Keratinocyte (primary cell): ENCODE measurements at regions not wholly inside any gene's neighbourhood (a gene's known extent, or its start where the extent isn't known, plus 50 kb on each side); places are given as distances from the start of the nearest gene placed in this dataset.

Experiments used
- DNase-seq: peaks from one replicate; pipeline ENCODE4 v3.0.0-alpha.2; 2011; ENCODE audit warnings: low read depth, missing footprints, low spot score
- FAIRE-seq: peaks from 2 replicates; lab custom pipeline; 2011; peaks lifted over from hg19 to GRCh38; lab: Jason Lieb, UNC
- H2AFZ ChIP-seq: 2 replicates; pipeline ENCODE4 v1.6.0; 2012; ENCODE audit warnings: low read length, control low read depth, inconsistent platforms; ENCODE audit not compliant: control insufficient read depth
- H3K27ac ChIP-seq: 2 replicates; pipeline ENCODE4 v1.5.1; 2011; ENCODE audit warnings: low read length; ENCODE audit not compliant: control insufficient read depth, insufficient read depth
- H3K27me3 ChIP-seq: 3 replicates; pipeline ENCODE4 v1.6.0; 2011; ENCODE audit warnings: low read length; ENCODE audit not compliant: control insufficient read depth, insufficient read depth; ENCODE audit errors: extremely low read depth
- H3K36me3 ChIP-seq, 2 experiments: 2 replicates in 1 of 2; 3 replicates in 1 of 2; pipeline ENCODE4 v1.5.1; 2011; ENCODE audit warnings: low read length in 2 of 2, mild to moderate bottlenecking in 1 of 2; ENCODE audit not compliant: control insufficient read depth in 2 of 2, insufficient read depth in 2 of 2; ENCODE audit errors: extremely low read depth in 1 of 2
- H3K4me1 ChIP-seq: 3 replicates; pipeline ENCODE4 v1.5.1; 2011; ENCODE audit warnings: low read length; ENCODE audit not compliant: control insufficient read depth, insufficient read depth; ENCODE audit errors: extremely low read depth
- H3K4me2 ChIP-seq: 3 replicates; pipeline ENCODE4 v1.6.0; 2011; ENCODE audit warnings: low read depth, low read length; ENCODE audit not compliant: control insufficient read depth, insufficient read depth; ENCODE audit errors: extremely low read depth
- H3K4me3 ChIP-seq, 3 experiments: fragments of 200-600 bp in 1 of 3; sonication (generic) in 1 of 3; 2 replicates in 2 of 3; 3 replicates in 1 of 3; pipeline ENCODE4 v1.5.1; 2011 to 2016; ENCODE audit warnings: low read length in 3 of 3, mild to moderate bottlenecking in 3 of 3, control low read depth in 2 of 3, inconsistent platforms in 1 of 3, low read depth in 1 of 3, mixed read lengths in 1 of 3, mixed run types in 1 of 3, moderate library complexity in 1 of 3; ENCODE audit not compliant: control insufficient read depth in 2 of 3, insufficient read depth in 2 of 3; ENCODE audit errors: extremely low read depth in 1 of 3
- H3K79me2 ChIP-seq: 2 replicates; pipeline ENCODE4 v1.6.0; 2012; ENCODE audit warnings: low read length; ENCODE audit not compliant: control insufficient read depth, insufficient read depth
- H3K9ac ChIP-seq: 3 replicates; pipeline ENCODE4 v1.6.0; 2011; ENCODE audit warnings: low read length; ENCODE audit not compliant: control insufficient read depth, insufficient read depth; ENCODE audit errors: extremely low read depth
- H3K9me1 ChIP-seq: 3 replicates; pipeline ENCODE4 v1.6.0; 2011; ENCODE audit warnings: low read length; ENCODE audit not compliant: control insufficient read depth, insufficient read depth; ENCODE audit errors: extremely low read depth
- H3K9me3 ChIP-seq: 2 replicates; pipeline ENCODE4 v1.5.1; 2012; ENCODE audit warnings: low read depth, low read length; ENCODE audit not compliant: control insufficient read depth
- H4K20me1 ChIP-seq: 3 replicates; pipeline ENCODE4 v1.6.0; 2011; ENCODE audit warnings: low read length; ENCODE audit not compliant: control insufficient read depth, insufficient read depth; ENCODE audit errors: extremely low read depth
- CTCF ChIP-seq, 3 experiments: IDR thresholded peaks in 1 of 3; conservative IDR thresholded peaks in 1 of 3; optimal IDR thresholded peaks in 1 of 3; 2 replicates in 2 of 3; 3 replicates in 1 of 3; pipeline versions ENCODE3 to v1.5.1; 2011; ENCODE audit warnings: low read length in 3 of 3, mild to moderate bottlenecking in 3 of 3, moderate library complexity in 2 of 3, control low read depth in 1 of 3, inconsistent platforms in 1 of 3; ENCODE audit not compliant: insufficient read depth in 2 of 3; ENCODE audit errors: extremely low read depth in 1 of 3
- EZH2 ChIP-seq: IDR thresholded peaks from one replicate; pipeline ENCODE4 v1.6.1; 2012; ENCODE audit warnings: inconsistent platforms, mild to moderate bottlenecking, low read length, moderate library complexity
- dilution Hi-C: fragments of 300-500 bp; cut with MboI; formaldehyde crosslinking; loops from one replicate; pipeline ENCODE4 v1.7.0; 2020; ENCODE audit warnings: low sequenced_read_pairs; ENCODE audit not compliant: extremely low pct_ligation_motif_present

- H3K9me3 ChIP-seq = no peaks in the 10 kb centered on the region
- no peaks in the 10 kb centered on the region for H3K79me2 ChIP-seq
- no peaks in the 10 kb centered on the region for H3K36me3 ChIP-seq
- H3K9me1 ChIP-seq = no peaks in the 10 kb centered on the region
- DNase-seq (no peak), FAIRE-seq (no peak)
- dilution Hi-C loops = no loop called here
- no peak overlapping the region for H3K4me3 ChIP-seq
- TF ChIP-seq CTCF (optimal IDR thresholded peaks at IDR 0.05 in 1 of 3, IDR thresholded peaks at IDR 0.05 in 1 of 3, conservative IDR thresholded peaks at IDR 0.05 in 1 of 3; ENCODE audit: extremely low read depth in 1 of 3, insufficient read depth in 2 of 3, low read length in 3 of 3) = no peak
- TF ChIP-seq EZH2 = no peak
- no peaks in the 10 kb centered on the region for H3K27me3 ChIP-seq
- H3K4me1 ChIP-seq = no peaks in the 10 kb centered on the region
- no peaks in the 10 kb centered on the region for H4K20me1 ChIP-seq
- H3K27ac ChIP-seq = no peak overlapping the region
- no peak overlapping the region for H2AFZ ChIP-seq
- H3K4me2 ChIP-seq = no peak overlapping the region
- H3K9ac ChIP-seq = no peak overlapping the region
Observed at GRCh38 chr18:24719791-24720190, 259.4 kb downstream of the HRH4 start.

GRCh38 chr18:24721388-24721787, 261.0 kb downstream of the HRH4 start:
- H3K27ac ChIP-seq = no peak overlapping the region
- no peaks in the 10 kb centered on the region for H3K9me3 ChIP-seq
- H3K4me3 ChIP-seq = no peak overlapping the region
- H3K27me3 ChIP-seq = no peaks in the 10 kb centered on the region
- dilution Hi-C loops = no loop called here
- no peak overlapping the region for H3K9ac ChIP-seq
- no peaks in the 10 kb centered on the region for H3K36me3 ChIP-seq
- H3K4me1 ChIP-seq = no peaks in the 10 kb centered on the region
- H3K4me2 ChIP-seq = no peak overlapping the region
- DNase-seq = no peak
- TF ChIP-seq CTCF (optimal IDR thresholded peaks at IDR 0.05 in 1 of 3, IDR thresholded peaks at IDR 0.05 in 1 of 3, conservative IDR thresholded peaks at IDR 0.05 in 1 of 3; ENCODE audit: extremely low read depth in 1 of 3, insufficient read depth in 2 of 3, low read length in 3 of 3) (no peak), EZH2 (no peak)
- no peak for FAIRE-seq
- H2AFZ ChIP-seq = no peak overlapping the region
- H3K9me1 ChIP-seq = no peaks in the 10 kb centered on the region
- no peaks in the 10 kb centered on the region for H3K79me2 ChIP-seq
- no peaks in the 10 kb centered on the region for H4K20me1 ChIP-seq
